Large intestine (tissue), 3 donors: ENCODE measurements at regions not wholly inside any gene's neighbourhood (a gene's known extent, or its start where the extent isn't known, plus 50 kb on each side); places are given as distances from the start of the nearest gene placed in this dataset.
A peak's percentile ranks its signal among the peaks of the same experiment; 100 is the strongest.

Experiments used
- DNase-seq, 2 donors: peaks; one replicate each; pipeline versions ENCODE4 v3.0.0 to v3.0.0-alpha.2; 2013
- H3K27ac ChIP-seq: one replicate; pipeline ENCODE4 v1.5.1; 2013; ENCODE audit warnings: low read length
- H3K27me3 ChIP-seq: 2 replicates; pipeline ENCODE4 v1.6.1; 2013; ENCODE audit warnings: low read length; ENCODE audit not compliant: control insufficient read depth, insufficient read depth
- H3K36me3 ChIP-seq: 2 replicates; pipeline ENCODE4 v1.6.1; 2013; ENCODE audit warnings: low read length; ENCODE audit not compliant: control insufficient read depth, insufficient read depth
- H3K4me1 ChIP-seq: one replicate; pipeline ENCODE4 v1.6.1; 2013; ENCODE audit warnings: low read length; ENCODE audit not compliant: control insufficient read depth, insufficient read depth
- H3K4me3 ChIP-seq: one replicate; pipeline ENCODE4 v1.5.1; 2013; ENCODE audit warnings: low read length
- H3K9me3 ChIP-seq: one replicate; pipeline ENCODE4 v1.6.1; 2013; ENCODE audit warnings: mild to moderate bottlenecking, low read depth, low read length, moderate library complexity; ENCODE audit not compliant: control insufficient read depth
- WGBS: methylation state at CpG from one replicate; pipeline ENCODE4 v1.1.5; 2013; ENCODE audit warnings: low lambda C conversion rate; ENCODE audit not compliant: insufficient coverage; 5-methylcytosine and 5-hydroxymethylcytosine counted together

- H3K36me3 ChIP-seq = no peaks in the 10 kb centered on the region
- no peak overlapping the region for H3K27ac ChIP-seq
- DNase-seq = no peak
- H3K4me3 ChIP-seq = no peak overlapping the region
- H3K27me3 ChIP-seq = no peaks in the 10 kb centered on the region
- H3K4me1 ChIP-seq = no peaks in the 10 kb centered on the region
- peaks cover 5% of the 10 kb centered on the region for H3K9me3 ChIP-seq
- 94% methylated on average over 5 of the region's 10 CpGs for WGBS
Measured at GRCh38 chr1:29855561-29856160, 619.3 kb downstream of the PTPRU start.

- H3K27ac ChIP-seq = no peak overlapping the region
- no peaks in the 10 kb centered on the region for H3K4me1 ChIP-seq
- no peaks in the 10 kb centered on the region for H3K36me3 ChIP-seq
- H3K27me3 ChIP-seq = no peaks in the 10 kb centered on the region
- no peak overlapping the region for H3K4me3 ChIP-seq
- H3K9me3 ChIP-seq = no peaks in the 10 kb centered on the region
- no peak for DNase-seq
- no CpG with 5 or more reads among the region's 9 CpGs for WGBS
Measured at GRCh38 chr1:29854700-29855276, 618.5 kb downstream of the PTPRU start.

GRCh38 chr1:29853716-29854330 is 617.5 kb downstream of the PTPRU start:
- DNase-seq = no peak
- WGBS = 100% methylated on average over 1 of the region's 10 CpGs
- H3K27ac ChIP-seq = no peak overlapping the region
- H3K4me3 ChIP-seq = no peak overlapping the region
- no peaks in the 10 kb centered on the region for H3K27me3 ChIP-seq
- H3K9me3 ChIP-seq = no peaks in the 10 kb centered on the region
- no peaks in the 10 kb centered on the region for H3K4me1 ChIP-seq
- H3K36me3 ChIP-seq = no peaks in the 10 kb centered on the region

GRCh38 chr1:29852248-29852647 is 615.9 kb downstream of the PTPRU start:
- H3K9me3 ChIP-seq = no peaks in the 10 kb centered on the region
- WGBS = no CpG with 5 or more reads among the region's 9 CpGs
- no peaks in the 10 kb centered on the region for H3K27me3 ChIP-seq
- no peaks in the 10 kb centered on the region for H3K36me3 ChIP-seq
- DNase-seq = no peak
- H3K27ac ChIP-seq = no peak overlapping the region
- H3K4me1 ChIP-seq = no peaks in the 10 kb centered on the region
- no peak overlapping the region for H3K4me3 ChIP-seq

- DNase-seq = peak; percentile 47 to 70
- H3K36me3 ChIP-seq = no peaks in the 10 kb centered on the region
- no peaks in the 10 kb centered on the region for H3K4me1 ChIP-seq
- H3K9me3 ChIP-seq = no peaks in the 10 kb centered on the region
- H3K27me3 ChIP-seq = no peaks in the 10 kb centered on the region
- H3K27ac ChIP-seq = no peak overlapping the region
- H3K4me3 ChIP-seq = no peak overlapping the region
- WGBS = no CpG with 5 or more reads among the region's 11 CpGs
Measured at GRCh38 chr1:29851691-29852090, 615.4 kb downstream of the PTPRU start.

GRCh38 chr1:29849991-29850757 is 613.9 kb downstream of the PTPRU start:
- H3K27ac ChIP-seq = no peak overlapping the region
- DNase-seq = peak in 1 of 2 donors; percentile 17
- no peak overlapping the region for H3K4me3 ChIP-seq
- H3K36me3 ChIP-seq = no peaks in the 10 kb centered on the region
- no peaks in the 10 kb centered on the region for H3K9me3 ChIP-seq
- H3K27me3 ChIP-seq = peaks cover 2% of the 10 kb centered on the region
- 0% methylated on average over 1 of the region's 14 CpGs for WGBS
- no peaks in the 10 kb centered on the region for H3K4me1 ChIP-seq

- Histone ChIP-seq H3K27me3 (peaks cover 2% of the 10 kb centered on the region), H3K9me3 (no peaks in the 10 kb centered on the region), H3K4me1 (no peaks in the 10 kb centered on the region), H3K36me3 (no peaks in the 10 kb centered on the region), H3K4me3 (no peak overlapping the region), H3K27ac (no peak overlapping the region)
- WGBS = no CpG with 5 or more reads among the region's 10 CpGs
- no peak for DNase-seq
Measured at GRCh38 chr1:29849038-29849750, 612.9 kb downstream of the PTPRU start.

GRCh38 chr1:29845910-29846309 is 609.6 kb downstream of the PTPRU start:
- H3K4me1 ChIP-seq = no peaks in the 10 kb centered on the region
- H3K27me3 ChIP-seq = peaks cover 2% of the 10 kb centered on the region
- no peak for DNase-seq
- no peak overlapping the region for H3K27ac ChIP-seq
- no peaks in the 10 kb centered on the region for H3K36me3 ChIP-seq
- no CpG with 5 or more reads among the region's 12 CpGs for WGBS
- no peaks in the 10 kb centered on the region for H3K9me3 ChIP-seq
- no peak overlapping the region for H3K4me3 ChIP-seq

GRCh38 chr1:29842130-29842529 is 605.8 kb downstream of the PTPRU start:
- Histone ChIP-seq H3K4me1 (no peaks in the 10 kb centered on the region), H3K4me3 (no peak overlapping the region), H3K9me3 (no peaks in the 10 kb centered on the region), H3K27ac (no peak overlapping the region), H3K36me3 (no peaks in the 10 kb centered on the region), H3K27me3 (peaks cover 2% of the 10 kb centered on the region)
- DNase-seq = no peak
- 70% methylated on average over 1 of the region's 1 CpG for WGBS

- DNase-seq = no peak
- Histone ChIP-seq H3K4me3 (no peak overlapping the region), H3K27ac (no peak overlapping the region), H3K4me1 (no peaks in the 10 kb centered on the region), H3K36me3 (no peaks in the 10 kb centered on the region), H3K27me3 (no peaks in the 10 kb centered on the region), H3K9me3 (no peaks in the 10 kb centered on the region)
- no CpG with 5 or more reads among the region's 4 CpGs for WGBS
Measured at GRCh38 chr1:29839726-29840125, 603.4 kb downstream of the PTPRU start.
